ENCODE measurements at regions not wholly inside any gene's neighbourhood (a gene's known extent, or its start where the extent isn't known, plus 50 kb on each side); places are given as distances from the start of the nearest gene placed in this dataset.

GRCh38 chr10:88200312-88201032 lies 337.0 kb downstream of the PTEN start:
- H3K36me3 Mint-ChIP-seq (ENCODE audit: insufficient read depth in 2 of 2), result no peaks in the 10 kb centered on the region
- no peak overlapping the region for H3K27ac Mint-ChIP-seq
- no peak for ATAC-seq (replicated peaks in 1 of 2)
- no peaks in the 10 kb centered on the region for H3K27me3 Mint-ChIP-seq (ENCODE audit: low read depth)
- no peak overlapping the region for H3K4me3 Mint-ChIP-seq
- peaks cover 0 to 2% of the 10 kb centered on the region in 2 donors for H3K9me3 Mint-ChIP-seq
- H3K4me1 Mint-ChIP-seq (ENCODE audit: low read depth), result peaks cover 3% of the 10 kb centered on the region
- no peak for DNase-seq

GRCh38 chr10:88205842-88206446 lies 342.5 kb downstream of the PTEN start:
- no peak overlapping the region for H3K27ac Mint-ChIP-seq
- no peaks in the 10 kb centered on the region for H3K9me3 Mint-ChIP-seq
- H3K4me1 Mint-ChIP-seq (ENCODE audit: low read depth), result no peaks in the 10 kb centered on the region
- no peaks in the 10 kb centered on the region for H3K36me3 Mint-ChIP-seq (ENCODE audit: insufficient read depth in 2 of 2)
- DNase-seq (no peak), ATAC-seq (replicated peaks in 1 of 2) (no peak)
- H3K4me3 Mint-ChIP-seq, result no peak overlapping the region
- H3K27me3 Mint-ChIP-seq (ENCODE audit: low read depth), result no peaks in the 10 kb centered on the region

- Mint-ChIP-seq H3K36me3 (ENCODE audit: insufficient read depth in 2 of 2) (no peaks in the 10 kb centered on the region), H3K4me3 (no peak overlapping the region), H3K27me3 (ENCODE audit: low read depth) (no peaks in the 10 kb centered on the region), H3K9me3 (no peaks in the 10 kb centered on the region), H3K4me1 (ENCODE audit: low read depth) (no peaks in the 10 kb centered on the region), H3K27ac (no peak overlapping the region)
- no peak for DNase-seq
- ATAC-seq (replicated peaks in 1 of 2), result no peak
Observed at GRCh38 chr10:88207121-88207546, 343.7 kb downstream of the PTEN start.

- Mint-ChIP-seq H3K36me3 (ENCODE audit: insufficient read depth in 2 of 2) (no peaks in the 10 kb centered on the region), H3K4me1 (ENCODE audit: low read depth) (no peaks in the 10 kb centered on the region), H3K27ac (no peak overlapping the region), H3K9me3 (no peaks in the 10 kb centered on the region), H3K4me3 (no peak overlapping the region), H3K27me3 (ENCODE audit: low read depth) (no peaks in the 10 kb centered on the region)
- DNase-seq (no peak), ATAC-seq (replicated peaks in 1 of 2) (no peak)
Observed at GRCh38 chr10:88209231-88209630, 345.8 kb downstream of the PTEN start.

DNA sequence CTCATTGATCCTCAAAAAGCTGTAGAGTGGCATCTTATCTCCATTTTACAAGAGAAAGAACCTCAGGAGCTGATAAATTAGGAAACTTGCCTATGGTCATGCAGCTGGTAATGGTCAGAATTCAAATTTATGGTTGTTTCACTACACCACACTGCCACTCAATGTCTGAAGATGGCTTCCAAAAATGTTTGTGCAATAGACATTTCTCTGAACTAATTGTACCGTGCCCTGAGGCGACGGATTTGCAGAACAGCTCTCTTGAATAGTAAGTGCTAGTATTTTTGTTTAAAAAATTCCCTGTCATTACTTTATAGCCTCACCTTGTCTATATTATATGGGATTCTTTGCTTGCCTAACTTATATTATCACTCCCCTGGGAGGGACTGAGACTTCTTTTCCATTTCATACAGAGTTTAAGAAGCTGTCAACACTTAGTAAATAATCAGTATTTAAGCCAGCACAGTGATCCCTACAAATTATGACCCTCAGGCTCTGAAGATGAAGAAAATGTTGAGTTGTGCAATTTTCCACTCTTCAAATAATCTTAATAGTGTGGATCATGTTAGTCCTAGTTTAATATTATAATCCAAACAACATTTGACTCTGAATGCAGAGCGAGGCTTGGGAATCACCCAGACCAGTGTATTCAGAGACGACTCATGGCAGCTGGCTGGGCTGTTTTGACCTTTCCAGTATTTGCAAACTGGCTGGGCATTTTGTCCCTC lies 346.6 kb downstream of the PTEN start:
- H3K4me1 Mint-ChIP-seq (ENCODE audit: low read depth), result no peaks in the 10 kb centered on the region
- ATAC-seq (replicated peaks in 1 of 2), result no peak
- H3K36me3 Mint-ChIP-seq (ENCODE audit: insufficient read depth in 2 of 2), result no peaks in the 10 kb centered on the region

GRCh38 chr10:88211230-88211629 lies 347.8 kb downstream of the PTEN start:
- ATAC-seq (replicated peaks in 1 of 2), result no peak
- no peak for DNase-seq
- no peak overlapping the region for H3K4me3 Mint-ChIP-seq
- no peaks in the 10 kb centered on the region for H3K27me3 Mint-ChIP-seq (ENCODE audit: low read depth)
- no peak overlapping the region for H3K27ac Mint-ChIP-seq
- no peaks in the 10 kb centered on the region for H3K36me3 Mint-ChIP-seq (ENCODE audit: insufficient read depth in 2 of 2)
- H3K4me1 Mint-ChIP-seq (ENCODE audit: low read depth), result no peaks in the 10 kb centered on the region
- no peaks in the 10 kb centered on the region for H3K9me3 Mint-ChIP-seq

More for the DNA sequence above, 346.6 kb downstream of the PTEN start:
- Mint-ChIP-seq H3K27ac (no peak overlapping the region), H3K9me3 (no peaks in the 10 kb centered on the region), H3K4me3 (no peak overlapping the region), H3K27me3 (ENCODE audit: low read depth) (no peaks in the 10 kb centered on the region)
- DNase-seq, result no peak

DNA sequence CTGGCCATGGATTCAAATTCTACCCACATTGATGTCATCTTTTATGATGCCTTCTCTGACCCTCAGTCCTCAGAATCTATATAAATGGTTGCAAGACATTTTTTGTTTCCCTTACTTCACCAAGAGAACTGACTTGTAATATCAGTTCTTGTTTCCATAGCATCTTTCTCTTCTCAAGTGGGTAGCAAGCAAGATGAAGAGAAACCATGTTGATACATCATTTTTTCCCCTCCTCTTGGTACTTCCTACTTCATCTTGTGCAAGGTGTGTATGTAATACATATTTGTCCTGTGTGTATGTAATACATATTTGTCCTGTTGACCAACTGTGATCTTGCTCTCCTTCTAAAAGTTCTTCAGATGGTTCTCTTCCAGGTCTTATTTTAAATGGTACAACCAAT lies 348.6 kb downstream of the PTEN start:
- Mint-ChIP-seq H3K9me3 (no peaks in the 10 kb centered on the region), H3K4me3 (no peak overlapping the region), H3K4me1 (ENCODE audit: low read depth) (no peaks in the 10 kb centered on the region), H3K27ac (no peak overlapping the region), H3K36me3 (ENCODE audit: insufficient read depth in 2 of 2) (no peaks in the 10 kb centered on the region), H3K27me3 (ENCODE audit: low read depth) (no peaks in the 10 kb centered on the region)
- no peak for DNase-seq
- ATAC-seq (replicated peaks in 1 of 2), result no peak

DNA sequence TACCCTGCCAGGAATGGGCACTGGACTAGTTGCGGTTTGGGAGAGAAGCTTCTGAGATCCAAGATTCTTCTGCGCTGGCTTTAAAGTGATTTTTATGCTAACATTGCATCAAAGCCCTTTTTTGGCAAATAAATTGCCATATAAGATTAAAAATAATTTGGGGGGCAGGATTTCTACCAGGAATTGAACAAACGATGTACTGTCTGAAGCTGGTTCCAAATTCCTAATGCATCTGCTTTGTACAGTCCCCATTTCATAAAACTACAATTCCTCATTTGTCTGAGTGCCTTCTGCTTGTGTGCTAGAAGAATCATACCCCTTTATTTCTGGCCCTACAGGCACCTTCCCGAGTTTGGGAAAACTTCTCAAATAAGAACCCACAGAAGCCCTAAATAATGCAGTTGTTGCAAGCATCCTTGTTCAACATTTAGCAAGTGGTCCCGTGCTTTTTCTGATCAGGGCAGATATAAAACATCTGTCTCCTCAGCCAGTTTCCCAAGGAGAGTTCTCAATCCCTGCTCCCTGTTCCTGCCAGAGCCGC lies 349.7 kb downstream of the PTEN start:
- ATAC-seq (replicated peaks in 1 of 2) (no peak), DNase-seq (no peak)
- no peak overlapping the region for H3K27ac Mint-ChIP-seq
- no peak overlapping the region for H3K4me3 Mint-ChIP-seq
- no peaks in the 10 kb centered on the region for H3K27me3 Mint-ChIP-seq (ENCODE audit: low read depth)
- no peaks in the 10 kb centered on the region for H3K36me3 Mint-ChIP-seq (ENCODE audit: insufficient read depth in 2 of 2)
- no peaks in the 10 kb centered on the region for H3K9me3 Mint-ChIP-seq
- H3K4me1 Mint-ChIP-seq (ENCODE audit: low read depth), result no peaks in the 10 kb centered on the region

DNA sequence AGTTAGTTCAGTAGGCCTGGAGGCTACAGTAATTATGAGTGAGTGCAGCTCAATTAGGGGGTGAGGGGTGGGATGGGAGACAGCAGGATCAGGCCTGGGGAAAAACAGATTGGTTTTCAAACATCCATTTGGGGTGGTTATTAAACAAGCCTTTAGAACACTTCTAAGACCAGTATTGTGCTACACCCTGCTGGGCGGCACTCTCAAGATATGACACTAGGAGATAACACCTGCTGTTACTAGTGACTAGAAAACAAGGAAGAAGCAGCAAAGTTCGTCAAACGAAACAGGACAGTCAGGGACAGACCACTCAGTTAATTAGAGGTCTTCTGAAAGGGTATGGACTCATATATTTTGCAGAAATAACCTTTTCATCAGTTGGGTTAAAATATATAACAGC lies 353.6 kb downstream of the PTEN start:
- DNase-seq (no peak), ATAC-seq (replicated peaks in 1 of 2) (no peak)
- Mint-ChIP-seq H3K36me3 (ENCODE audit: insufficient read depth in 2 of 2) (no peaks in the 10 kb centered on the region), H3K9me3 (no peaks in the 10 kb centered on the region), H3K4me3 (no peak overlapping the region), H3K4me1 (ENCODE audit: low read depth) (no peaks in the 10 kb centered on the region), H3K27ac (no peak overlapping the region), H3K27me3 (ENCODE audit: low read depth) (no peaks in the 10 kb centered on the region)

DNA sequence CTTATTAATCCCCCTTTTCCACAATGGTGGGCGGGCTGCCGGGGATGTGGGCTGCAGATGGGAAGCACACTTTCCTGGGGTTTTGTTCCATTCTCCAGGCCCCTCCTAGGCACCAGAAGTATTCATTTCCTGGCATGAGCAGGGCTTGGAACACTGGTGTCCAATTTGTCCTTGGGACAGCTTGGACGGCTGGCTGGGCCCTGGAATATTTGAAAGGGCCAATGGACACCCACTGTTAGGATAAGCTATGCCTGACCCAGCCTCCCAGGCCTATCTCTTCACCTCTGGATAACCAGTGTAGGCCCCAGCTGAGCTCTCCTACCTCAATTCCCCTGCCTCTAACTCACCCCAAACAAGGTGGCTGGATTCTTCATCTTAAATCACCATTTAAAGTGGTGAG lies 354.9 kb downstream of the PTEN start:
- Mint-ChIP-seq H3K27ac (no peak overlapping the region), H3K36me3 (ENCODE audit: insufficient read depth in 2 of 2) (no peaks in the 10 kb centered on the region), H3K9me3 (no peaks in the 10 kb centered on the region), H3K4me3 (no peak overlapping the region), H3K27me3 (ENCODE audit: low read depth) (no peaks in the 10 kb centered on the region), H3K4me1 (ENCODE audit: low read depth) (no peaks in the 10 kb centered on the region)
- no peak for ATAC-seq (replicated peaks in 1 of 2)
- no peak for DNase-seq

DNA sequence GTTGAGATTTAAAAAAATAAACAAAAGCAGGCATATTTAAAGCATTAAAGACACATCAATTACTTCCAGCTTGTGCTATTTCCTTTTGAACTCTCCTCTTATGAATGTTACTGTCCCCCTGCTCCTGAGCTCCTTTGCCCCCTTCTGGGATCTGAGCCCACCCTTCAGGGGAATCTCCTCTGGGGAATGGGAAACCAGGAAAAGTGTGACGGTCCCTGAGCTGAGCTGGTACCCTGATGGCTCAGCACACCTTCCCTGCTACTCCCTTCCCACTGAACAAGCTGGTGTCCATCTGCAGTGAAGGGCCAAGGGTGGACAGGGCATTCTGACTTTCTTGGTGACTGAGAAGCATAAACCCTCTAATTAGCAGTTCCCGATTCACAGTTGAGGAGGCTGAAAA lies 356.3 kb downstream of the PTEN start:
- Mint-ChIP-seq H3K27ac (no peak overlapping the region), H3K36me3 (ENCODE audit: insufficient read depth in 2 of 2) (no peaks in the 10 kb centered on the region), H3K4me1 (ENCODE audit: low read depth) (no peaks in the 10 kb centered on the region), H3K9me3 (no peaks in the 10 kb centered on the region), H3K4me3 (no peak overlapping the region), H3K27me3 (ENCODE audit: low read depth) (no peaks in the 10 kb centered on the region)
- ATAC-seq (replicated peaks in 1 of 2), result no peak
- no peak for DNase-seq

DNA sequence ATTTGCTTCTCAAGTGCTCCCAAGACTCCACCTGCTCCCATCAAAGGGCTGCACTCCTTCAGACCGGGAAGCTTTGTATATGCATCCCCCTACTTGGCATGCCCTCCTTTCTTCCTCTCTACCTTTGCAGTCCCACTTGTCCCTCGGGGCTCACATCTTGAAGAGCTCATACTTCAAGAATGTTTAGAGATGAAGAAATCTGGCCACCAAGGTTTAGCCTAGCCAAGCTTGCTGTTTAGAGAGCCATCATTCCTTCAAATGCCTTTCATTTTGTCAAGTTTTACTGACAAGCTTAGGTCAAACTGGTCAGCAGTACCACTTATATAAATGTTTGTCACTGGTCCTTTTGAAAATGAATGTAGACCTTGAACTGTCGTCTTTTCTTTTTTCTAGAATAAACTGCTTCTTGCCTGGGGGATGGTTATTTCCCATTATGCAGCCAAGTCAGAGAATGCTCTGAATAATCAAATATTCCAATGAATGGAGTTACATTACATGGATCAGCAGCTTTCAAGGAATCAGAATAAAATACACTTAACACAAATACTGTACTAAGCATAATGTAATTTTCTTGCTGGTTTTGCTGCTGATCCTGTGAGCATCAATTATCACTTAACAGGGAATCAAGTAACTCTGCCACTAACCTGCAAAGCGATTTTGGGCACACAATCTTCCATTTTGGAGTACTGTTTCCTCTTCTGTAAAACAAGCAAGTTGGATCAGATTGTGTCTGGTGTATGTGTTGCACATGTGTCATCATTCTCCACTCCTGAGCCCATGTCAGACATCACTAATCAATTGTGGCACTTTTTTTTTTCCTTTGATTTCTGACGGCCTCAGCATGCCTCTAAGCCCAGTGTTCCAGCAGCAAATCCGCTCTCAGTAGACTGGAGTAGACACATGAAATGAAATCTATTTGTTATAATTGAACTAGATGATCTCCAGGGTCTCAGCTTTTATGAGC lies 357.9 kb downstream of the PTEN start:
- H3K9me3 Mint-ChIP-seq, result no peaks in the 10 kb centered on the region
- no peak overlapping the region for H3K4me3 Mint-ChIP-seq
- no peak for ATAC-seq (replicated peaks in 1 of 2)
- no peaks in the 10 kb centered on the region for H3K36me3 Mint-ChIP-seq (ENCODE audit: insufficient read depth in 2 of 2)
- H3K27me3 Mint-ChIP-seq (ENCODE audit: low read depth), result no peaks in the 10 kb centered on the region
- DNase-seq, result no peak
- H3K4me1 Mint-ChIP-seq (ENCODE audit: low read depth), result no peaks in the 10 kb centered on the region
- H3K27ac Mint-ChIP-seq, result no peak overlapping the region
